IMR-90 (cell line): ENCODE measurements at regions not wholly inside any gene's neighbourhood (a gene's known extent, or its start where the extent isn't known, plus 50 kb on each side); places are given as distances from the start of the nearest gene placed in this dataset.

ENCODE experiments used
- ATAC-seq: fragments of 200-7000 bp; cut with Tn5 transposase; 2 replicates; pipeline ENCODE4 v1.9.1; 2020; ENCODE audit warnings: low read depth, mild to moderate bottlenecking, moderate library complexity
- BruUV-seq: library from RNA; stranded (reverse); fragments of 400-500 nt; replicated peaks from 2 replicates; lab custom pipeline; 2021; lab: Mats Ljungman, UMichigan
- CTCF ChIA-PET: fragments of 300-600 bp; formaldehyde crosslinking; extraction: SDS; loops from one replicate; lab custom pipeline; 2021; ENCODE audit warnings: antibody characterized with exemption; lab: Yijun Ruan, JAX
- POLR2A ChIA-PET: fragments of 300-600 bp; sonication (Branson Sonifier 250); formaldehyde crosslinking; loops from one replicate; lab custom pipeline; 2022; ENCODE audit warnings: antibody characterized with exemption; ENCODE audit not compliant: unreplicated experiment; lab: Charles Lee
- DNase-seq: peaks from one replicate; pipeline ENCODE4 v3.0.0; 2013
- H2AFZ ChIP-seq: replicated peaks from 2 replicates; pipeline ENCODE3; 2013; ENCODE audit warnings: low read length, mild to moderate bottlenecking; ENCODE audit not compliant: poor library complexity
- H2AK5ac ChIP-seq: 2 replicates; pipeline ENCODE4 v1.6.1; 2013; ENCODE audit warnings: low read depth, low read length, inconsistent platforms
- H2AK9ac ChIP-seq: replicated peaks from 2 replicates; pipeline ENCODE3; 2013; ENCODE audit warnings: mild to moderate bottlenecking, low read depth, low read length, moderate library complexity; ENCODE audit not compliant: poor library complexity
- H2BK120ac ChIP-seq: 2 replicates; pipeline ENCODE4 v1.6.1; 2013; ENCODE audit warnings: low read depth, low read length, inconsistent platforms
- H2BK15ac ChIP-seq: 3 replicates; pipeline ENCODE4 v1.6.1; 2013; ENCODE audit warnings: low read depth, low read length, inconsistent platforms
- H2BK20ac ChIP-seq: 2 replicates; pipeline ENCODE4 v1.6.1; 2013; ENCODE audit warnings: low read depth, mild to moderate bottlenecking, inconsistent platforms, low read length, moderate library complexity
- H2BK5ac ChIP-seq: 2 replicates; pipeline ENCODE4 v1.6.1; 2013; ENCODE audit warnings: mild to moderate bottlenecking, low read depth, low read length, inconsistent platforms; ENCODE audit not compliant: poor library complexity, severe bottlenecking
- H3K14ac ChIP-seq: replicated peaks from 2 replicates; pipeline ENCODE4 v1.6.1; 2013; ENCODE audit warnings: low read depth, low read length, inconsistent platforms
- H3K18ac ChIP-seq: 2 replicates; pipeline ENCODE4 v1.6.1; 2013; ENCODE audit warnings: low read depth, low read length, control low read depth
- H3K23ac ChIP-seq: 2 replicates; pipeline ENCODE4 v1.6.1; 2013; ENCODE audit warnings: low read depth, low read length, inconsistent platforms
- H3K27ac ChIP-seq: 2 replicates; pipeline ENCODE4 v1.5.1; 2013; ENCODE audit warnings: mild to moderate bottlenecking, control low read depth, low read length; ENCODE audit not compliant: insufficient read depth
- H3K27me3 ChIP-seq: 2 replicates; pipeline ENCODE4 v1.6.1; 2013; ENCODE audit warnings: low read length; ENCODE audit not compliant: control insufficient read depth, insufficient read depth
- H3K36me3 ChIP-seq: 2 replicates; pipeline ENCODE4 v1.6.1; 2013; ENCODE audit warnings: low read length, mixed read lengths; ENCODE audit not compliant: control insufficient read depth, insufficient read depth
- H3K4ac ChIP-seq: 2 replicates; pipeline ENCODE4 v1.6.1; 2013; ENCODE audit warnings: low read depth, low read length, inconsistent platforms
- H3K4me1 ChIP-seq: 2 replicates; pipeline ENCODE4 v1.6.1; 2013; ENCODE audit warnings: low read length, mixed read lengths; ENCODE audit not compliant: control insufficient read depth, insufficient read depth
- H3K4me2 ChIP-seq: 2 replicates; pipeline ENCODE4 v1.6.1; 2013; ENCODE audit warnings: low read depth, mild to moderate bottlenecking, control low read depth, low read length, moderate library complexity
- H3K4me3 ChIP-seq: 2 replicates; pipeline ENCODE4 v1.5.1; 2013; ENCODE audit warnings: low read depth, mild to moderate bottlenecking, control low read depth, low read length, moderate library complexity; ENCODE audit not compliant: insufficient read depth
- H3K56ac ChIP-seq: 2 replicates; pipeline ENCODE4 v1.6.1; 2013; ENCODE audit warnings: low read length, inconsistent platforms; ENCODE audit not compliant: insufficient read depth; ENCODE audit errors: extremely low read depth
- H3K79me1 ChIP-seq, 2 experiments: 2 replicates each; pipeline ENCODE4 v1.6.1; 2013; ENCODE audit warnings: low read length in 2 of 2, inconsistent platforms in 1 of 2, low read depth in 1 of 2
- H3K9ac ChIP-seq: 2 replicates; pipeline ENCODE4 v1.6.1; 2013; ENCODE audit warnings: low read depth, low read length, control low read depth
- H3K9me1 ChIP-seq: 2 replicates; pipeline ENCODE4 v1.6.1; 2013; ENCODE audit warnings: low read length, inconsistent platforms; ENCODE audit not compliant: insufficient read depth
- H3K9me3 ChIP-seq: 2 replicates; pipeline ENCODE4 v1.6.1; 2013; ENCODE audit warnings: low read length; ENCODE audit not compliant: control insufficient read depth, insufficient read depth
- H4K20me1 ChIP-seq: 2 replicates; pipeline ENCODE4 v1.6.1; 2013; ENCODE audit warnings: low read length, inconsistent platforms; ENCODE audit not compliant: insufficient read depth
- H4K5ac ChIP-seq: 2 replicates; pipeline ENCODE4 v1.6.1; 2013; ENCODE audit warnings: mild to moderate bottlenecking, low read depth, low read length, control low read depth
- H4K8ac ChIP-seq, 2 experiments: 2 replicates each; pipeline ENCODE4 v1.6.1; 2013; ENCODE audit warnings: low read depth in 2 of 2, low read length in 2 of 2, control low read depth in 1 of 2, inconsistent platforms in 1 of 2
- H4K91ac ChIP-seq: 2 replicates; pipeline ENCODE4 v1.6.1; 2013; ENCODE audit warnings: low read depth, low read length, inconsistent platforms; ENCODE audit not compliant: insufficient read depth
- CTCF ChIP-seq: conservative IDR thresholded peaks from 2 replicates; pipeline ENCODE4 v1.5.1; 2012; ENCODE audit warnings: mild to moderate bottlenecking, low read depth, low read length, improper control_type of control experiment
- POLR2A ChIP-seq: IDR thresholded peaks from 2 replicates; pipeline ENCODE4 v1.6.1; 2012; ENCODE audit warnings: mild to moderate bottlenecking, low read depth, low read length
- WGBS, 2 experiments: methylation state at CpG; one replicate each; pipeline versions ENCODE4 v1.1.5 to v1.1.7; 2013; ENCODE audit warnings: missing lambda C conversion rate in 2 of 2; ENCODE audit not compliant: insufficient read length in 1 of 2; ENCODE audit errors: extremely low coverage in 2 of 2; 5-methylcytosine and 5-hydroxymethylcytosine counted together
- dilution Hi-C: fragments of 300-500 bp; cut with HindIII; formaldehyde crosslinking; loops from one replicate; pipeline ENCODE4 v1.14.3; 2018; ENCODE audit warnings: low sequenced_read_pairs; ENCODE audit not compliant: unreplicated experiment
- in situ Hi-C: fragments of 300-500 bp; cut with MboI; formaldehyde crosslinking; loops from 3 replicates; pipeline ENCODE4 v1.14.3; 2019; ENCODE audit warnings: low sequenced_read_pairs, inconsistent platforms, mixed read lengths
- intact Hi-C: fragments of 100-400 bp; cut with micrococcal nuclease; formaldehyde crosslinking; loops from 2 replicates; pipeline ENCODE4 v1.10.0; 2022

- CTCF ChIA-PET, result interaction anchor here (0.9 kb wide), 1 partner anchor 11 kb away, joined by 8 read pairs; no protein-coding TSS in a partner anchor
Measured at GRCh38 chr11:28690746-28691145, 582.6 kb downstream of the METTL15 start.

More at GRCh38 chr11:28690746-28691145, 582.6 kb downstream of the METTL15 start:
- ATAC-seq, result peak; percentile 66
- peak overlapping the region; percentile 18 for H4K91ac ChIP-seq
- H2BK5ac ChIP-seq, result peak overlapping the region; percentile 52
- peak; percentile 75 for DNase-seq
- H2BK15ac ChIP-seq, result peak overlapping the region; percentile 30; the same call in 2 of the 3 replicates
- H3K9ac ChIP-seq, result no peak overlapping the region
- 0 out of 2 replicates have a peak overlapping the region, but pooled peaks have one; percentile 82 for H3K14ac ChIP-seq
- no peaks in the 10 kb centered on the region for H3K27me3 ChIP-seq
- H2AFZ ChIP-seq, result no peak overlapping the region
- 80% methylated on average over 1 of the region's 2 CpGs; no CpG with 5 or more reads in 1 of the 2 experiments for WGBS, 2 experiments
- H2AK5ac ChIP-seq, result no peak overlapping the region
- no TSS peak for BruUV-seq
- peak overlapping the region; percentile 8 to 62; a peak in 1 of 4 replicates for H4K8ac ChIP-seq
- POLR2A ChIA-PET, result interaction anchor here (0.6 kb wide), 1 partner anchor 972 kb away, joined by 3 read pairs; no protein-coding TSS in a partner anchor
- peak overlapping the region; percentile 80 for H2BK120ac ChIP-seq
- intact Hi-C loops, result loop anchor here (10.0 kb wide), 1 partner anchor 346 kb away; no protein-coding TSS in a partner anchor
- H2BK20ac ChIP-seq, result peak overlapping the region; percentile 91
- H3K4me2 ChIP-seq, result no peak overlapping the region
- no peaks in the 10 kb centered on the region for H3K9me3 ChIP-seq
- H3K79me1 ChIP-seq, result no peaks in the 10 kb centered on the region
- H3K4me3 ChIP-seq, result no peak overlapping the region
- in situ Hi-C loops, result loop anchor here (10.0 kb wide), 1 partner anchor 996 kb away; no protein-coding TSS in a partner anchor
- no peak overlapping the region for H3K56ac ChIP-seq
- no peaks in the 10 kb centered on the region; the same call in 1 of the 2 replicates for H3K4me1 ChIP-seq
- H3K9me1 ChIP-seq, result peaks cover 6% of the 10 kb centered on the region; the same call in 1 of the 2 replicates
- TF ChIP-seq CTCF (no peak), POLR2A (no peak)
- no peak overlapping the region for H3K27ac ChIP-seq
- no peaks in the 10 kb centered on the region for H3K36me3 ChIP-seq
- dilution Hi-C loops, result no loop called here
- no peak overlapping the region for H3K23ac ChIP-seq
- H4K20me1 ChIP-seq, result no peaks in the 10 kb centered on the region
- no peak overlapping the region for H2AK9ac ChIP-seq
- H3K4ac ChIP-seq, result peak overlapping the region; percentile 25; the same call in 1 of the 2 replicates
- H3K18ac ChIP-seq, result peak overlapping the region; percentile 36; the same call in 1 of the 2 replicates
- peak overlapping the region; percentile 22; the same call in 1 of the 2 replicates for H4K5ac ChIP-seq
